CD4-positive, alpha-beta memory T cell (primary cell): ENCODE measurements at regions not wholly inside any gene's neighbourhood (a gene's known extent, or its start where the extent isn't known, plus 50 kb on each side); places are given as distances from the start of the nearest gene placed in this dataset.

Source experiments
- CTCF ChIA-PET: fragments of 350-600 bp; sonication (Branson Sonifier 250); formaldehyde crosslinking; loops from one replicate; lab custom pipeline; 2021; ENCODE audit warnings: inconsistent platforms; ENCODE audit not compliant: partially characterized antibody; lab: Charles Lee
- POLR2A ChIA-PET: fragments of 350-600 bp; sonication (Branson Sonifier 250); formaldehyde crosslinking; loops from one replicate; lab custom pipeline; 2021; ENCODE audit not compliant: partially characterized antibody; lab: Charles Lee
- DNase-seq, 5 donors: peaks; one replicate each; pipeline versions ENCODE4 v3.0.0 to v3.0.0-alpha.2; 2020 to 2022; ENCODE audit warnings: mixed read lengths in 1 of 5
- H3K27ac ChIP-seq: one replicate; pipeline ENCODE4 v1.7.0; 2013; ENCODE audit warnings: low read depth, low read length
- H3K27me3 ChIP-seq: 2 replicates; pipeline ENCODE4 v1.7.0; 2013; ENCODE audit warnings: mild to moderate bottlenecking, low read length, moderate library complexity; ENCODE audit not compliant: insufficient read depth
- H3K36me3 ChIP-seq: 2 replicates; pipeline ENCODE4 v1.7.0; 2013; ENCODE audit warnings: mild to moderate bottlenecking, low read length, moderate library complexity; ENCODE audit not compliant: insufficient read depth
- H3K4me1 ChIP-seq: 2 replicates; pipeline ENCODE4 v1.7.0; 2013; ENCODE audit warnings: mild to moderate bottlenecking, low read length, moderate library complexity; ENCODE audit not compliant: insufficient read depth
- H3K4me3 ChIP-seq, 2 donors: one replicate each; pipeline ENCODE4 v1.7.0; 2013; ENCODE audit warnings: low read length in 2 of 2, mild to moderate bottlenecking in 1 of 2
- H3K9me3 ChIP-seq, 2 donors: one replicate each; pipeline ENCODE4 v1.7.0; 2013; ENCODE audit warnings: low read length in 2 of 2, control low read depth in 1 of 2; ENCODE audit not compliant: control insufficient read depth in 1 of 2
- H3K27ac Mint-ChIP-seq, 7 donors: one replicate each; pipeline ENCODE4 v1.8.0; 2020 to 2021; ENCODE audit warnings: mixed read lengths in 7 of 7, mild to moderate bottlenecking in 6 of 7, inconsistent platforms in 3 of 7, moderate library complexity in 3 of 7
- H3K27me3 Mint-ChIP-seq, 2 donors: one replicate each; pipeline ENCODE4 v1.8.0; 2020 to 2021; ENCODE audit warnings: mixed read lengths in 2 of 2
- H3K36me3 Mint-ChIP-seq, 2 donors: one replicate each; pipeline ENCODE4 v1.8.0; 2020 to 2021; ENCODE audit warnings: mixed read lengths in 2 of 2, inconsistent platforms in 1 of 2, mild to moderate bottlenecking in 1 of 2
- H3K4me1 Mint-ChIP-seq, 4 donors: one replicate each; pipeline ENCODE4 v1.8.0; 2020 to 2021; ENCODE audit warnings: mixed read lengths in 4 of 4, mild to moderate bottlenecking in 1 of 4
- H3K4me3 Mint-ChIP-seq, 8 donors: one replicate each; pipeline ENCODE4 v1.8.0; 2020 to 2021; ENCODE audit warnings: mixed read lengths in 8 of 8, mild to moderate bottlenecking in 7 of 8, moderate library complexity in 6 of 8, inconsistent platforms in 3 of 8
- H3K9me3 Mint-ChIP-seq, 8 donors: one replicate each; pipeline ENCODE4 v1.8.0; 2020 to 2021; ENCODE audit warnings: mixed read lengths in 8 of 8, mild to moderate bottlenecking in 5 of 8, inconsistent platforms in 3 of 8, moderate library complexity in 1 of 8
- intact Hi-C: fragments of 100-400 bp; cut with micrococcal nuclease; formaldehyde crosslinking; loops from one replicate; pipeline ENCODE4 v1.15.1; 2023

GRCh38 chr11:92839450-92839849 lies 130.0 kb upstream of the MTNR1B start:
- no peaks in the 10 kb centered on the region for H3K36me3 Mint-ChIP-seq
- Histone ChIP-seq H3K9me3 (no peaks in the 10 kb centered on the region), H3K4me1 (no peaks in the 10 kb centered on the region), H3K27ac (no peak overlapping the region), H3K36me3 (no peaks in the 10 kb centered on the region), H3K27me3 (no peaks in the 10 kb centered on the region), H3K4me3 (no peak overlapping the region)
- H3K4me1 Mint-ChIP-seq: no peaks in the 10 kb centered on the region
- no peaks in the 10 kb centered on the region for H3K9me3 Mint-ChIP-seq
- intact Hi-C loops: no loop called here
- ChIA-PET POLR2A (no interaction called here), CTCF (no interaction called here)
- no peak overlapping the region for H3K27ac Mint-ChIP-seq
- no peak overlapping the region for H3K4me3 Mint-ChIP-seq
- no peak for DNase-seq
- no peaks in the 10 kb centered on the region for H3K27me3 Mint-ChIP-seq

- Mint-ChIP-seq H3K4me3 (no peak overlapping the region), H3K27ac (no peak overlapping the region), H3K36me3 (no peaks in the 10 kb centered on the region), H3K27me3 (no peaks in the 10 kb centered on the region), H3K9me3 (no peaks in the 10 kb centered on the region), H3K4me1 (no peaks in the 10 kb centered on the region)
- DNase-seq: no peak
- no peak overlapping the region for H3K27ac ChIP-seq
- no peaks in the 10 kb centered on the region for H3K4me1 ChIP-seq
- intact Hi-C loops: no loop called here
- no peaks in the 10 kb centered on the region for H3K27me3 ChIP-seq
- no peaks in the 10 kb centered on the region for H3K9me3 ChIP-seq
- no peak overlapping the region for H3K4me3 ChIP-seq
- ChIA-PET POLR2A (no interaction called here), CTCF (no interaction called here)
- H3K36me3 ChIP-seq: no peaks in the 10 kb centered on the region
Measured at GRCh38 chr11:92841719-92842118, 127.7 kb upstream of the MTNR1B start.

- Mint-ChIP-seq H3K4me1 (no peaks in the 10 kb centered on the region), H3K4me3 (no peak overlapping the region), H3K27me3 (no peaks in the 10 kb centered on the region), H3K9me3 (no peaks in the 10 kb centered on the region), H3K36me3 (no peaks in the 10 kb centered on the region), H3K27ac (no peak overlapping the region)
- CTCF ChIA-PET: no interaction called here
- Histone ChIP-seq H3K27ac (no peak overlapping the region), H3K27me3 (no peaks in the 10 kb centered on the region), H3K36me3 (no peaks in the 10 kb centered on the region), H3K4me1 (no peaks in the 10 kb centered on the region), H3K4me3 (no peak overlapping the region), H3K9me3 (no peaks in the 10 kb centered on the region)
- intact Hi-C loops: no loop called here
- POLR2A ChIA-PET: no interaction called here
- DNase-seq: no peak
Measured at GRCh38 chr11:92843455-92843854, 126.0 kb upstream of the MTNR1B start.

- no peak for DNase-seq
- Histone ChIP-seq H3K27ac (no peak overlapping the region), H3K27me3 (no peaks in the 10 kb centered on the region), H3K36me3 (no peaks in the 10 kb centered on the region), H3K4me1 (no peaks in the 10 kb centered on the region), H3K4me3 (no peak overlapping the region), H3K9me3 (no peaks in the 10 kb centered on the region)
- CTCF ChIA-PET: no interaction called here
- H3K4me3 Mint-ChIP-seq: no peak overlapping the region
- H3K9me3 Mint-ChIP-seq: no peaks in the 10 kb centered on the region
- intact Hi-C loops: no loop called here
- POLR2A ChIA-PET: no interaction called here
- no peaks in the 10 kb centered on the region for H3K4me1 Mint-ChIP-seq
- no peaks in the 10 kb centered on the region for H3K27me3 Mint-ChIP-seq
- H3K36me3 Mint-ChIP-seq: no peaks in the 10 kb centered on the region
- no peak overlapping the region for H3K27ac Mint-ChIP-seq
Measured at GRCh38 chr11:92844197-92844596, 125.3 kb upstream of the MTNR1B start.

- no peaks in the 10 kb centered on the region for H3K36me3 ChIP-seq
- H3K4me3 ChIP-seq: no peak overlapping the region
- H3K9me3 ChIP-seq: no peaks in the 10 kb centered on the region
- DNase-seq: no peak
- Mint-ChIP-seq H3K27ac (no peak overlapping the region), H3K4me3 (no peak overlapping the region), H3K36me3 (no peaks in the 10 kb centered on the region), H3K4me1 (no peaks in the 10 kb centered on the region), H3K27me3 (no peaks in the 10 kb centered on the region), H3K9me3 (no peaks in the 10 kb centered on the region)
- POLR2A ChIA-PET: no interaction called here
- CTCF ChIA-PET: no interaction called here
- no peaks in the 10 kb centered on the region for H3K4me1 ChIP-seq
- no peaks in the 10 kb centered on the region for H3K27me3 ChIP-seq
- no peak overlapping the region for H3K27ac ChIP-seq
- intact Hi-C loops: no loop called here
Measured at GRCh38 chr11:92845390-92845789, 124.1 kb upstream of the MTNR1B start.

GRCh38 chr11:92845805-92846204 lies 123.6 kb upstream of the MTNR1B start:
- no peaks in the 10 kb centered on the region for H3K4me1 ChIP-seq
- no peaks in the 10 kb centered on the region for H3K36me3 Mint-ChIP-seq
- no peak for DNase-seq
- no peak overlapping the region for H3K27ac Mint-ChIP-seq
- no peaks in the 10 kb centered on the region for H3K9me3 ChIP-seq
- POLR2A ChIA-PET: no interaction called here
- CTCF ChIA-PET: no interaction called here
- H3K27me3 ChIP-seq: no peaks in the 10 kb centered on the region
- H3K4me3 Mint-ChIP-seq: no peak overlapping the region
- no peak overlapping the region for H3K4me3 ChIP-seq
- no peak overlapping the region for H3K27ac ChIP-seq
- H3K27me3 Mint-ChIP-seq: no peaks in the 10 kb centered on the region
- no peaks in the 10 kb centered on the region for H3K36me3 ChIP-seq
- no peaks in the 10 kb centered on the region for H3K4me1 Mint-ChIP-seq
- no peaks in the 10 kb centered on the region for H3K9me3 Mint-ChIP-seq
- intact Hi-C loops: no loop called here

- Histone ChIP-seq H3K36me3 (no peaks in the 10 kb centered on the region), H3K9me3 (no peaks in the 10 kb centered on the region), H3K4me1 (no peaks in the 10 kb centered on the region), H3K4me3 (no peak overlapping the region), H3K27ac (no peak overlapping the region), H3K27me3 (no peaks in the 10 kb centered on the region)
- ChIA-PET CTCF (no interaction called here), POLR2A (no interaction called here)
- no peak for DNase-seq
- Mint-ChIP-seq H3K27ac (no peak overlapping the region), H3K4me3 (no peak overlapping the region), H3K9me3 (no peaks in the 10 kb centered on the region), H3K4me1 (no peaks in the 10 kb centered on the region), H3K36me3 (no peaks in the 10 kb centered on the region), H3K27me3 (no peaks in the 10 kb centered on the region)
- intact Hi-C loops: no loop called here
Measured at GRCh38 chr11:92846491-92847125, 122.8 kb upstream of the MTNR1B start.

GRCh38 chr11:92848578-92848977 lies 120.9 kb upstream of the MTNR1B start:
- no peak overlapping the region for H3K27ac Mint-ChIP-seq
- H3K27me3 ChIP-seq: no peaks in the 10 kb centered on the region
- intact Hi-C loops: no loop called here
- H3K4me3 ChIP-seq: no peak overlapping the region
- no peaks in the 10 kb centered on the region for H3K9me3 Mint-ChIP-seq
- H3K36me3 ChIP-seq: no peaks in the 10 kb centered on the region
- CTCF ChIA-PET: no interaction called here
- H3K27me3 Mint-ChIP-seq: no peaks in the 10 kb centered on the region
- H3K4me1 Mint-ChIP-seq: no peaks in the 10 kb centered on the region
- no peaks in the 10 kb centered on the region for H3K4me1 ChIP-seq
- H3K36me3 Mint-ChIP-seq: no peaks in the 10 kb centered on the region
- POLR2A ChIA-PET: no interaction called here
- DNase-seq: no peak
- H3K27ac ChIP-seq: no peak overlapping the region
- H3K9me3 ChIP-seq: no peaks in the 10 kb centered on the region
- no peak overlapping the region for H3K4me3 Mint-ChIP-seq
